Neural cell (in vitro differentiated cells): ENCODE measurements at regions not wholly inside any gene's neighbourhood (a gene's known extent, or its start where the extent isn't known, plus 50 kb on each side); places are given as distances from the start of the nearest gene placed in this dataset.

ENCODE experiments used
- H2AFZ ChIP-seq: fragments of 200-600, 300-800 bp; sonication (generic), shearing (Covaris generic); 2 replicates; pipeline ENCODE4 v1.6.0; 2014; ENCODE audit warnings: low read depth, mild to moderate bottlenecking, antibody characterized with exemption, low read length, moderate library complexity
- H3F3A ChIP-seq: fragments of 200-600 bp; shearing (Covaris generic); 2 replicates; pipeline ENCODE4 v1.6.1; 2016; ENCODE audit warnings: mild to moderate bottlenecking, moderate library complexity, mixed read lengths, antibody characterized with exemption, low read length; ENCODE audit not compliant: insufficient read depth, poor library complexity, severe bottlenecking
- H3K27ac ChIP-seq: fragments of 200-600, 300-800 bp; sonication (generic), shearing (Covaris generic); 2 replicates; pipeline ENCODE4 v1.5.1; 2014; ENCODE audit warnings: mild to moderate bottlenecking, low read length, moderate library complexity
- H3K27me3 ChIP-seq: fragments of 300-800, 200-600 bp; sonication (generic), shearing (Covaris generic); 2 replicates; pipeline ENCODE4 v1.6.0; 2014; ENCODE audit warnings: mild to moderate bottlenecking, low read depth, low read length, moderate library complexity; ENCODE audit not compliant: insufficient read depth
- H3K36me3 ChIP-seq: fragments of 300-800, 200-600 bp; sonication (generic), shearing (Covaris generic); 2 replicates; pipeline ENCODE4 v1.5.1; 2014; ENCODE audit warnings: mild to moderate bottlenecking, antibody characterized with exemption, low read length, moderate library complexity; ENCODE audit not compliant: insufficient read depth
- H3K4me2 ChIP-seq: fragments of 300-800, 200-600 bp; sonication (generic), shearing (Covaris generic); 2 replicates; pipeline ENCODE4 v1.6.0; 2014; ENCODE audit warnings: mild to moderate bottlenecking, low read length
- H3K4me3 ChIP-seq: fragments of 300-800, 200-600 bp; sonication (generic), shearing (Covaris generic); 2 replicates; pipeline ENCODE4 v1.5.1; 2014; ENCODE audit warnings: mild to moderate bottlenecking, low read length, moderate library complexity
- H3K79me2 ChIP-seq: fragments of 200-600 bp; shearing (Covaris generic); replicated peaks from 2 replicates; pipeline ENCODE4 v1.6.0; 2014; ENCODE audit warnings: mild to moderate bottlenecking, low read length, moderate library complexity; ENCODE audit not compliant: insufficient read depth
- H3K9ac ChIP-seq: fragments of 300-800, 200-600 bp; sonication (generic), shearing (Covaris generic); 2 replicates; pipeline ENCODE4 v1.6.1; 2016; ENCODE audit warnings: mild to moderate bottlenecking, low read length, mixed read lengths
- H3K9me2 ChIP-seq: fragments of 200-600 bp; shearing (Covaris generic); 2 replicates; pipeline ENCODE4 v1.6.1; 2016; ENCODE audit warnings: mild to moderate bottlenecking, low read length, mixed read lengths; ENCODE audit not compliant: insufficient read depth
- H3K9me3 ChIP-seq: fragments of 200-600, 300-800 bp; sonication (generic), shearing (Covaris generic); 2 replicates; pipeline ENCODE4 v1.6.1; 2016; ENCODE audit warnings: mild to moderate bottlenecking, mixed run types, low read length, moderate library complexity, mixed read lengths
- H4K20me1 ChIP-seq: fragments of 200-600 bp; shearing (Covaris generic); 2 replicates; pipeline ENCODE4 v1.6.1; 2016; ENCODE audit warnings: mild to moderate bottlenecking, mixed run types; ENCODE audit not compliant: insufficient read depth
- EP300 ChIP-seq: fragments of 450-650 bp; conservative IDR thresholded peaks from 2 replicates; pipeline ENCODE4 v1.6.1; 2014; ENCODE audit warnings: antibody characterized with exemption, mild to moderate bottlenecking, moderate library complexity; ENCODE audit not compliant: poor library complexity, severe bottlenecking
- EZH2 ChIP-seq: fragments of 200-600, 300-800 bp; shearing (Covaris generic), sonication (generic); IDR thresholded peaks from 2 replicates; pipeline ENCODE4 v1.6.1; 2014; ENCODE audit warnings: antibody characterized with exemption, low read length, borderline replicate concordance, mild to moderate bottlenecking; ENCODE audit not compliant: insufficient read depth, poor library complexity, severe bottlenecking
- MXI1 ChIP-seq: fragments of 450-650 bp; conservative IDR thresholded peaks from 2 replicates; pipeline ENCODE4 v1.6.1; 2014; ENCODE audit warnings: antibody characterized with exemption, mild to moderate bottlenecking; ENCODE audit not compliant: poor library complexity, severe bottlenecking
- POLR2AphosphoS5 ChIP-seq: IDR thresholded peaks from 2 replicates; pipeline ENCODE4 v1.6.1; 2012
- RAD21 ChIP-seq: fragments of 450-650 bp; conservative IDR thresholded peaks from 2 replicates; pipeline ENCODE4 v1.6.1; 2014; ENCODE audit warnings: antibody characterized with exemption, mild to moderate bottlenecking, moderate library complexity
- SMC3 ChIP-seq: fragments of 450-650 bp; conservative IDR thresholded peaks from 2 replicates; pipeline ENCODE4 v1.6.1; 2014; ENCODE audit warnings: antibody characterized with exemption, mild to moderate bottlenecking, moderate library complexity; ENCODE audit not compliant: poor library complexity
- TAF1 ChIP-seq: IDR thresholded peaks from 2 replicates; pipeline ENCODE4 v1.6.1; 2012; ENCODE audit warnings: low read depth
- TF ChIP-seq, protein P1 (sequence below): IDR thresholded peaks from 2 replicates; pipeline ENCODE4 v1.6.1; 2012; ENCODE audit warnings: borderline replicate concordance
- TF ChIP-seq, protein P2 (sequence below): fragments of 450-650 bp; IDR thresholded peaks from 2 replicates; pipeline ENCODE4 v1.5.1; 2014; ENCODE audit warnings: antibody characterized with exemption, mild to moderate bottlenecking, moderate library complexity; ENCODE audit not compliant: poor library complexity, severe bottlenecking

DNA sequence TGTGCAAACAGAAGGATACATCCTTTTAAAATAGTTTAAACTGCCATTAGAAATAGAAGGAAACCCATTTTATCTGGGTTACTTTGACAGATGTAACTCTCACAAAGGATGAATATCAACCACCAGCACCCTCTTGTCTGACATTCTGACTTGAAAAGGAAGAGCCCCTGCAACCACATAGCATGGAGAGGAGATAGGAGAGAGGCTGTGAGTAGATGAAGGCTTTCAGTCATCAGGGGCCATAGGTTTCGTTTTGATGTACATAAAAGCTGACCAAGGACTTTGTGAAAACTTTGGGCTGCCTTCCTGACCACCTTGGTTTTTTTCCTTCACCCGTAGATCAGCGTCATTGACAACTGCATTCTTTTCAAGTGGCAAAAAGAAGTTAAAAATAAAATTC is 211.6 kb upstream of the PRPS1L1 start:
- H3K9me3 ChIP-seq: no peaks in the 10 kb centered on the region

GRCh38 chr7:18241543-18242231 is 214.0 kb upstream of the PRPS1L1 start:
- no peak for TF ChIP-seq SMC3
- no peak for TF ChIP-seq MXI1
- TF ChIP-seq EZH2: no peak
- Histone ChIP-seq H3F3A (no peaks in the 10 kb centered on the region), H3K79me2 (no peaks in the 10 kb centered on the region), H3K4me2 (no peak overlapping the region), H3K9me3 (no peaks in the 10 kb centered on the region), H3K27ac (no peak overlapping the region), H3K9ac (no peak overlapping the region), H3K27me3 (no peaks in the 10 kb centered on the region), H3K36me3 (no peaks in the 10 kb centered on the region), H3K4me3 (no peak overlapping the region), H4K20me1 (no peaks in the 10 kb centered on the region), H2AFZ (no peak overlapping the region), H3K9me2 (no peaks in the 10 kb centered on the region)

More for the DNA sequence above, 211.6 kb upstream of the PRPS1L1 start:
- no peaks in the 10 kb centered on the region for H3K79me2 ChIP-seq
- no peaks in the 10 kb centered on the region for H3K9me2 ChIP-seq
- no peak overlapping the region for H2AFZ ChIP-seq
- TF ChIP-seq RAD21: no peak
- TF ChIP-seq EZH2: no peak
- TF ChIP-seq, protein P1, sequence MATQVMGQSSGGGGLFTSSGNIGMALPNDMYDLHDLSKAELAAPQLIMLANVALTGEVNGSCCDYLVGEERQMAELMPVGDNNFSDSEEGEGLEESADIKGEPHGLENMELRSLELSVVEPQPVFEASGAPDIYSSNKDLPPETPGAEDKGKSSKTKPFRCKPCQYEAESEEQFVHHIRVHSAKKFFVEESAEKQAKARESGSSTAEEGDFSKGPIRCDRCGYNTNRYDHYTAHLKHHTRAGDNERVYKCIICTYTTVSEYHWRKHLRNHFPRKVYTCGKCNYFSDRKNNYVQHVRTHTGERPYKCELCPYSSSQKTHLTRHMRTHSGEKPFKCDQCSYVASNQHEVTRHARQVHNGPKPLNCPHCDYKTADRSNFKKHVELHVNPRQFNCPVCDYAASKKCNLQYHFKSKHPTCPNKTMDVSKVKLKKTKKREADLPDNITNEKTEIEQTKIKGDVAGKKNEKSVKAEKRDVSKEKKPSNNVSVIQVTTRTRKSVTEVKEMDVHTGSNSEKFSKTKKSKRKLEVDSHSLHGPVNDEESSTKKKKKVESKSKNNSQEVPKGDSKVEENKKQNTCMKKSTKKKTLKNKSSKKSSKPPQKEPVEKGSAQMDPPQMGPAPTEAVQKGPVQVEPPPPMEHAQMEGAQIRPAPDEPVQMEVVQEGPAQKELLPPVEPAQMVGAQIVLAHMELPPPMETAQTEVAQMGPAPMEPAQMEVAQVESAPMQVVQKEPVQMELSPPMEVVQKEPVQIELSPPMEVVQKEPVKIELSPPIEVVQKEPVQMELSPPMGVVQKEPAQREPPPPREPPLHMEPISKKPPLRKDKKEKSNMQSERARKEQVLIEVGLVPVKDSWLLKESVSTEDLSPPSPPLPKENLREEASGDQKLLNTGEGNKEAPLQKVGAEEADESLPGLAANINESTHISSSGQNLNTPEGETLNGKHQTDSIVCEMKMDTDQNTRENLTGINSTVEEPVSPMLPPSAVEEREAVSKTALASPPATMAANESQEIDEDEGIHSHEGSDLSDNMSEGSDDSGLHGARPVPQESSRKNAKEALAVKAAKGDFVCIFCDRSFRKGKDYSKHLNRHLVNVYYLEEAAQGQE: no peak
- no peak for TF ChIP-seq MXI1
- TF ChIP-seq, protein P2, sequence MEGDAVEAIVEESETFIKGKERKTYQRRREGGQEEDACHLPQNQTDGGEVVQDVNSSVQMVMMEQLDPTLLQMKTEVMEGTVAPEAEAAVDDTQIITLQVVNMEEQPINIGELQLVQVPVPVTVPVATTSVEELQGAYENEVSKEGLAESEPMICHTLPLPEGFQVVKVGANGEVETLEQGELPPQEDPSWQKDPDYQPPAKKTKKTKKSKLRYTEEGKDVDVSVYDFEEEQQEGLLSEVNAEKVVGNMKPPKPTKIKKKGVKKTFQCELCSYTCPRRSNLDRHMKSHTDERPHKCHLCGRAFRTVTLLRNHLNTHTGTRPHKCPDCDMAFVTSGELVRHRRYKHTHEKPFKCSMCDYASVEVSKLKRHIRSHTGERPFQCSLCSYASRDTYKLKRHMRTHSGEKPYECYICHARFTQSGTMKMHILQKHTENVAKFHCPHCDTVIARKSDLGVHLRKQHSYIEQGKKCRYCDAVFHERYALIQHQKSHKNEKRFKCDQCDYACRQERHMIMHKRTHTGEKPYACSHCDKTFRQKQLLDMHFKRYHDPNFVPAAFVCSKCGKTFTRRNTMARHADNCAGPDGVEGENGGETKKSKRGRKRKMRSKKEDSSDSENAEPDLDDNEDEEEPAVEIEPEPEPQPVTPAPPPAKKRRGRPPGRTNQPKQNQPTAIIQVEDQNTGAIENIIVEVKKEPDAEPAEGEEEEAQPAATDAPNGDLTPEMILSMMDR: no peak
- no peak for TF ChIP-seq EP300
- no peak for TF ChIP-seq TAF1
- no peak for TF ChIP-seq POLR2AphosphoS5
- TF ChIP-seq SMC3: no peak
- no peak overlapping the region for H3K9ac ChIP-seq
- H4K20me1 ChIP-seq: no peaks in the 10 kb centered on the region
- no peaks in the 10 kb centered on the region for H3F3A ChIP-seq
- no peak overlapping the region for H3K4me2 ChIP-seq
- H3K27me3 ChIP-seq: no peaks in the 10 kb centered on the region
- H3K36me3 ChIP-seq: no peaks in the 10 kb centered on the region
- H3K4me3 ChIP-seq: no peak overlapping the region
- no peak overlapping the region for H3K27ac ChIP-seq
